GM08714 (cell line): ENCODE measurements at regions not wholly inside any gene's neighbourhood (a gene's known extent, or its start where the extent isn't known, plus 50 kb on each side); places are given as distances from the start of the nearest gene placed in this dataset.

ENCODE experiments used
- H3K4me3 ChIP-seq: fragments of 200-500 bp; sonication (Bioruptor generic); 2 replicates; pipeline ENCODE4 v1.5.1; 2014; ENCODE audit warnings: mild to moderate bottlenecking, low read length, inconsistent platforms
- ZNF274 ChIP-seq: IDR thresholded peaks from 2 replicates; pipeline ENCODE4 v1.6.1; 2012; ENCODE audit warnings: mild to moderate bottlenecking, low read depth, low read length

GRCh38 chr17:77581480-77581879 is 377.0 kb upstream of the TNRC6C start:
- no peak for TF ChIP-seq ZNF274
- no peak overlapping the region for H3K4me3 ChIP-seq

GRCh38 chr17:77585142-77585860 is 373.2 kb upstream of the TNRC6C start:
- no peak for TF ChIP-seq ZNF274
- no peak overlapping the region for H3K4me3 ChIP-seq

GRCh38 chr17:77590951-77591735 is 367.4 kb upstream of the TNRC6C start:
- H3K4me3 ChIP-seq: no peak overlapping the region
- TF ChIP-seq ZNF274: no peak

GRCh38 chr17:77592106-77592865 is 366.2 kb upstream of the TNRC6C start:
- no peak for TF ChIP-seq ZNF274

GRCh38 chr17:77593081-77593480 is 365.4 kb upstream of the TNRC6C start:
- H3K4me3 ChIP-seq: no peak overlapping the region
- no peak for TF ChIP-seq ZNF274

More at GRCh38 chr17:77592106-77592865, 366.2 kb upstream of the TNRC6C start:
- H3K4me3 ChIP-seq: no peak overlapping the region

GRCh38 chr17:77594416-77595209 is 363.9 kb upstream of the TNRC6C start:
- no peak for TF ChIP-seq ZNF274
- no peak overlapping the region for H3K4me3 ChIP-seq

- H3K4me3 ChIP-seq: no peak overlapping the region
- TF ChIP-seq ZNF274: no peak
Measured at GRCh38 chr17:77596491-77597417, 361.7 kb upstream of the TNRC6C start.

GRCh38 chr17:77597418-77598240 is 360.9 kb upstream of the TNRC6C start:
- no peak for TF ChIP-seq ZNF274
- H3K4me3 ChIP-seq: no peak overlapping the region

- no peak overlapping the region for H3K4me3 ChIP-seq
- TF ChIP-seq ZNF274: no peak
Measured at GRCh38 chr17:77598241-77598620, 360.3 kb upstream of the TNRC6C start.

- TF ChIP-seq ZNF274: no peak
- H3K4me3 ChIP-seq: no peak overlapping the region
Measured at GRCh38 chr17:77599699-77600098, 358.8 kb upstream of the TNRC6C start.

- TF ChIP-seq ZNF274: no peak
- no peak overlapping the region for H3K4me3 ChIP-seq
Measured at GRCh38 chr17:77600346-77600745, 358.2 kb upstream of the TNRC6C start.
